ENCODE measurements at regions not wholly inside any gene's neighbourhood (a gene's known extent, or its start where the extent isn't known, plus 50 kb on each side); places are given as distances from the start of the nearest gene placed in this dataset.

- no peak for DNase-seq (ENCODE audit: low read depth in 2 of 3, low spot score in 1 of 3)
Measured at GRCh38 chr2:160630801-160631590, 137.4 kb upstream of the RBMS1 start.

- DNase-seq (ENCODE audit: low read depth in 2 of 3, low spot score in 1 of 3): no peak
Measured at GRCh38 chr2:160632084-160632975, 138.7 kb upstream of the RBMS1 start.

DNA sequence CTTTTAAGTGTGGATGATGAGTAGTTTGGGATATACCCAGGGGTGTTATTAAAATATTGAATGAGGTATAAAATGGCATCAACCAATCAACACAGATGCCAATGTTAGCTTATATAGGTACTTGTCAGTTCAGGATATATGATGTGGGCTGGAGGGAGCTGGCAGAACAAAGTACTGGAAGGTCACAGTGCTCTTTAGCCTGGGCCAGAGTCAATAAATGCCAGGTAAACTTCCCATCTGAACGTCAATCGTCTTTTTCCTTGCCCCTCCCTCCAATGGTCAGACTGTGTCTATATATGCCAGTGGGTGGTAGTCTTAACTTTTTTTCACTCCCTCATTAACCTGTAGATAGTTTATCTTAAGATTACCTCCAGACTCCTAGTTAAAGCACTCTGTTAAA is 140.8 kb upstream of the RBMS1 start:
- no peak for DNase-seq (ENCODE audit: low read depth in 2 of 3, low spot score in 1 of 3)

GRCh38 chr2:160635488-160635887 is 141.9 kb upstream of the RBMS1 start:
- no peak for DNase-seq (ENCODE audit: low read depth in 2 of 3, low spot score in 1 of 3)

GRCh38 chr2:160639472-160639871 is 145.9 kb upstream of the RBMS1 start:
- no peak for DNase-seq (ENCODE audit: low read depth in 2 of 3, low spot score in 1 of 3)

GRCh38 chr2:160646684-160647444 is 153.3 kb upstream of the RBMS1 start:
- DNase-seq (ENCODE audit: low read depth in 2 of 3, low spot score in 1 of 3): no peak

DNA sequence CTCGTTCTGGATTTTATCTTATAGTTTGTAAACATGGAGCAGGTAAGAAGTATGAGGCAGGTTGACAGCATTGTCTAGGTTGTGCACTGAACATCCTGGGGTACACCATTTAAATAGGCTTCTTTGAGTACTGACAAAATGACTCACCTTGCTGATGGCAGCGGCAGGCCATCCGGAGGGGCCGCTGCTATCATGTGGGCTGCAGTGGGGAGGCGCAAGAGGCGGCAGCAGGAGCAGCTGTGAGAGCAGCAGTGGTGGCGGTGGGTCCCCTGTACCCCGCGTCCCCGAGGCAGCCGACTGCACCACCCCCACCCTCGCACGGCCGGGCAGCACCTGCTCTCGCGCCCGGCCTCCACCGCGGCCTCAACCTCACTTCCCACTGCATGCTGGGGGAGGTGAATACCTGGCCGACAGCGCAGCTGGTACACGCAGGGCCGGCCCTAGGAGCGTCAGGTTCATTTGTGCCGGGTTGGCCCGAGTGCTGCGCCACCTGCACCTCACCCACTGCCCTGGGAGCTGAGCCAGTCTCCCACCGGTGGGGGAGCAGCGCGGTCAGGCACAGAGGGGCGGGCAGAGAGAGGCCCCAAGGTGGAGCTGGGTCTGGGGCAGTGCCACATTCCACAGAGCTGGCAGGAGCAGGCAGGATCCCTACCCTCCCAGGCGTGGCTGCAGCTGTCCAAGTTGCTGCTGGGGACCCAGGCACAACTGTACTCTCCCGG is 154.5 kb upstream of the RBMS1 start:
- no peak for DNase-seq (ENCODE audit: low read depth in 2 of 3, low spot score in 1 of 3)

DNA sequence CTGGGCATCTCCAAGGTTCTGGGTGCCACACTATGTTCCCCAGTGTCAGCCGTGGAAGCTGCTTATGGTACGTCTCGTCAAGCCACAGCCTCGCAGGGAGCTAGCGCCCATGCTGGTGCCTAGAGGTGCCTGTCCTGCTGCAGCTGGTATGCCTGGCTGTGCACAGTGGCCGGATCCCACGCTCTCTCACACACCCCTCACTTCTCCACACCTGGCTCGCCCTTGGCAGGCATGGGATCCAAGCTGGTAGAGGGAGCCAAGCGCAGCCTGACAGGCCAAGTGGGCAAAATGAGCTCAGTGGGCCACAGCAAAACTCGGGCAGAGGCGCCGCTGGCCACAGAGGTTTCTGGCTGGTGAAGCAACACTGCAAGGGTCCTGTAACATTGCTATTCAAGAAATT is 156.1 kb upstream of the RBMS1 start:
- no peak for DNase-seq (ENCODE audit: low read depth in 2 of 3, low spot score in 1 of 3)

GRCh38 chr2:160650196-160651118 is 156.8 kb upstream of the RBMS1 start:
- no peak for DNase-seq (ENCODE audit: low read depth in 2 of 3, low spot score in 1 of 3)

- no peak for DNase-seq (ENCODE audit: low read depth in 2 of 3, low spot score in 1 of 3)
Measured at GRCh38 chr2:160651416-160652200, 158.0 kb upstream of the RBMS1 start.

- peak; percentile 45 to 52 (median 48) for DNase-seq (ENCODE audit: low read depth in 2 of 3, low spot score in 1 of 3)
Measured at GRCh38 chr2:160652236-160652635, 158.6 kb upstream of the RBMS1 start.

DNA sequence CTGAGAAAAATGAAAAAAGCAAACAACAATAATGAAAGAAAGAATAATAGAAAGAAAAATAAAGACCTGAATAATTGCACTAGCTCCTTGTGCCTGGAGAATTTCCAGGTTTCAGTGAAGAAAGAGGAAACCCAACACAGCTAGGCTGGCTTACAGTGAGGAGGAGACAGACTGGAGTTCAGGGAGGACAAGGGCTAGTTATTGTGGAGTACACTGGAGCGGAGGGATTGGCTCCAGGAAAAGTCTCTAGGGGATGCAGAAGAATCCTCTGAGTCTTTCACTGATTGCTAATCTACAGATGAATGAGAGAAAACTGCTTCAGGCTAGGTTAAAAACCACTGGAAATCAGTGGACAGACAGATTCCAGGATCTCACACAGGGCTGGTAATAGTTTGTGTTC is 163.6 kb upstream of the RBMS1 start:
- DNase-seq (ENCODE audit: low read depth in 2 of 3, low spot score in 1 of 3): no peak

GRCh38 chr2:160658851-160659250 is 165.2 kb upstream of the RBMS1 start:
- no peak for DNase-seq (ENCODE audit: low read depth in 2 of 3, low spot score in 1 of 3)

DNA sequence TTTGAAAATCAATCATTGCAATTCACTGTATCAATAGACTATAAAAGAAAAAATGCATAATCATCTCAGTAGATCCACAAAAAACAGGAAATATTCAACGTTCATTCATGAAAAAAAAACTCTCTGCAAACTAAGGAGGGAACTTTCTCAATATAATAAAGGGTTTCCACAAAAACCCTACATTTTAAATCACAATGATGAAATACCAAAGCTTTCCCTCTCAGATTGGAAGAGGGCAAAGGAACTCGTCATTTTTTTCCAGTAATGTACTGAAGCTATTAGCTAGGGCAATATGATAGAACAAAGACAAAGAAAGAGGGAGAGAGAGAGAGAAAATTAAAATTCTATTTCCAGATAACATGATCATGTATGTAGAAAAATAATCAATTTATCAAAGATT is 167.1 kb upstream of the RBMS1 start:
- DNase-seq (ENCODE audit: low read depth in 2 of 3, low spot score in 1 of 3): no peak

DNA sequence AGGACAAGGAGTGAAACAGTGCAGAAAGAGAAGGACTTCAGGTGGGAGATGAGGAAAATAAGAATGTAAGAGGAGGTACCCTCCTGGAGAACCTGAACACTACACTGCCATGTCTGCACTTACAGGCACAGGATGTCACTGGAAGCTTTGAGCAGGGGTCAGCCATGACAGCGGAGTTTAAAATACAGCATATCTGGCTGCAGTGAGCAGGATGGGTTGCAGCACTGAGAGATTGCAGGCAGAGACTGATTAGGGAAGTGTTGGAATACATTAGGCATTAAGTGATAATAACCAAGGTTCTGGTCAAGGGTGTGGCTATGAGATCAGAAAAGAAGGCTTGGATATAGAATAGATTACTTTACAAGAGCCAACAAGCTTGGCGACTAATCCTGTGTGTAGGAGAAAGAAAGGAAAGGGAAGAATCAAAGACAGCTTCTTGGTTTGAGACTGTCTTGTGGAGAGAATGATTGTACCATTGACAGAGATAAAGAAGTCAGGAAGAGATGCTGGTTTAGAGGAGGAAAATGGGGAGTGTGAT is 171.1 kb upstream of the RBMS1 start:
- no peak for DNase-seq (ENCODE audit: low read depth in 2 of 3, low spot score in 1 of 3)

DNA sequence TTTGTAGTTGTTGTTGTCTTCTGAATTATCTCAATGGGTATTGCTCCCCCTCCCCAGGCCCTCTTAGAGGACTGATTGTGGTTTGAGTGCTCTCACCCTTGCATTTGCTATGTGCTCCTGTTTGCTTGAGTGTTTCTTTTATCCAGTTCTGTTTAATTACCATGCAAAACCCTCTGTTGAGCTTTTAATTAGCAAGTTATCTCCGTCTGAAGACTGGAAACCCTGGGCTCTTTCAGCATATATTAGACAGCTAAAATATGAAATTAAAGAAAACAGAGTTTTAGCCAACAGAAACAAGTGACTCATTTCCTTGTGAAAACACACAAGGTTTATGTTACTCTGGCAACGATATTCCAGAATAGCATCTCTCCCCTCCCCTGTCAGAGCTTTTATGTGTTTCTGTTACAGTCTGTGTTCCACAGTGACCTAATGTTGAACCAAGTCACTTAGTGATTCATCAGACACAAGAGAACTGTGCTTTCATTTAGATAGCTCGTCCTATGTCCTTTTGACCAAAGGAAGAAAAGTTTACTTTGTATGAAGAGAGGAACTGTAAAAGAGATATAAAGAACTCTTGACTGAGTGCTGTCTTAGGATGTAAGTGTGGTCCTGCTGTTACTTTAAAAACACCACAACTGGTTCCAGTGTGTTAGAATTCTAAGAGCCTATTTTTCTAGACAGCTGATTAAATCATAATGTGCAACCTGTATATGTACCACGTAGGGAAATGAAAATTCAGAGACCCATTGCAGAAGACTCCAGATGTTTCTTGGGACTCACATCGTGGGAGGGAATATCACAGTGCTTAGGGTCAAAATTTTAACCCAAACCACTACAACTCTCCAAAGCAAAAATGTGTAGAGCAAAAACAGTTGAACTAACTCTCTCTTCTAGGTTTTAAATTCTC is 172.8 kb upstream of the RBMS1 start:
- DNase-seq (ENCODE audit: low read depth in 2 of 3, low spot score in 1 of 3): no peak

DNA sequence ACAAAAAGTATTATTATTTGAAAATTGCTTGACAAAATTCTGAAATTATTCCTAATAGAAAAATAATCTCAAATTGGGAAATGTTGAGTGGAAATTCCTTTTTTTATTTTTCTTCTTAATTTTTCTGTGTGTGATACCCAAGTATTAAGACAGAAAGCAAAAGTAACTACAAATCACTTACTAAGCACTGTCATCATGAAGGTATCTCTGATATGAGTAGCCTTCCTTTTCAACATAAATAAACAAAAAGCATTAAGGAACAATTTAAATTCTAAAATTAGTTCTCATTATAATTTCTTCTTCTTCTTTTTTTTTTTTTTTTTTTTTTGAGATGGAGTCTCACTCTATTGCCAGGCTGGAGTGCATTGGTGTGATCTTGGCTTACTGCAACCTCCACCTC is 174.2 kb upstream of the RBMS1 start:
- DNase-seq (ENCODE audit: low read depth in 2 of 3, low spot score in 1 of 3): no peak

DNA sequence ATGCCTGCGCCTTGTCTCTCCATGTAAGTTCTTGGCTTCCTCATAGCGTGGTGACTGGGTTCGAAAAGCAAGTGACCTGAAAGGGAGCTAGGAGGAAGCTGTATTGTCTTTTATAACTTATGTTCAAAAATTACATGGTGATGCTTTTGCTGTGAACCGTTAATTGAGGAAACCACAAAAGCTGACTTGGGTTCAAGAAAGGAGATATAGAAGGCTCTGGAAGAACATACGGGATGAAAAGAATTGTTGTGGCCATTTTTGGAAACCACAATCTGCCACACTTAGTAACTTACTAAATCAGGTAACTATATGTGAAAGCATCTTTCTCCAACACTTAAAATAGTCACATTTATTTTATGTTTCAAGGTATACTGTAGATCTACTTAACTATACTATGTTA is 177.0 kb upstream of the RBMS1 start:
- DNase-seq (ENCODE audit: low read depth in 2 of 3, low spot score in 1 of 3): no peak
